ENCODE measurements at regions not wholly inside any gene's neighbourhood (a gene's known extent, or its start where the extent isn't known, plus 50 kb on each side); places are given as distances from the start of the nearest gene placed in this dataset.
"Not testable (repeated sequence)": the region's sequence is repeated elsewhere in the genome, so short reads cannot be mapped to it uniquely, and the experiment has no call there.

GRCh38 chr10:57049096-57049495 is 688.0 kb upstream of the ZWINT start:
- no peak overlapping the region for H3K4me3 ChIP-seq (replicated peaks in 1 of 2; ENCODE audit: low read depth in 2 of 2, low read length in 2 of 2)
- DNase-seq (ENCODE audit: low read depth in 2 of 2): no peak
- TF ChIP-seq CTCF (IDR thresholded peaks at IDR 0.05; ENCODE audit: low read depth, low read length): no peak

GRCh38 chr10:57038531-57038930 is 677.5 kb upstream of the ZWINT start:
- DNase-seq (ENCODE audit: low read depth in 2 of 2): no peak
- TF ChIP-seq CTCF (IDR thresholded peaks at IDR 0.05; ENCODE audit: low read depth, low read length): no peak
- H3K4me3 ChIP-seq (replicated peaks in 1 of 2; ENCODE audit: low read depth in 2 of 2, low read length in 2 of 2): no peak overlapping the region

GRCh38 chr10:57035310-57035709 is 674.3 kb upstream of the ZWINT start:
- DNase-seq (ENCODE audit: low read depth in 2 of 2): no peak
- H3K4me3 ChIP-seq (replicated peaks in 1 of 2; ENCODE audit: low read depth in 2 of 2, low read length in 2 of 2): no peak overlapping the region
- TF ChIP-seq CTCF (IDR thresholded peaks at IDR 0.05; ENCODE audit: low read depth, low read length): no peak

- H3K4me3 ChIP-seq (replicated peaks in 1 of 2; ENCODE audit: low read depth in 2 of 2, low read length in 2 of 2); DNase-seq (ENCODE audit: low read depth in 2 of 2): not testable (repeated sequence)
Measured at GRCh38 chr10:57032301-57032700, 671.2 kb upstream of the ZWINT start.

GRCh38 chr10:57031346-57031745 is 670.3 kb upstream of the ZWINT start:
- DNase-seq (ENCODE audit: low read depth in 2 of 2): no peak
- H3K4me3 ChIP-seq (replicated peaks in 1 of 2; ENCODE audit: low read depth in 2 of 2, low read length in 2 of 2): no peak overlapping the region
- no peak for TF ChIP-seq CTCF (IDR thresholded peaks at IDR 0.05; ENCODE audit: low read depth, low read length)

GRCh38 chr10:57026307-57026706 is 665.2 kb upstream of the ZWINT start:
- no peak for TF ChIP-seq CTCF (IDR thresholded peaks at IDR 0.05; ENCODE audit: low read depth, low read length)
- H3K4me3 ChIP-seq (replicated peaks in 1 of 2; ENCODE audit: low read depth in 2 of 2, low read length in 2 of 2): no peak overlapping the region
- DNase-seq (ENCODE audit: low read depth in 2 of 2): no peak

- no peak for TF ChIP-seq CTCF (IDR thresholded peaks at IDR 0.05; ENCODE audit: low read depth, low read length)
- H3K4me3 ChIP-seq (replicated peaks in 1 of 2; ENCODE audit: low read depth in 2 of 2, low read length in 2 of 2): no peak overlapping the region
- no peak for DNase-seq (ENCODE audit: low read depth in 2 of 2)
Measured at GRCh38 chr10:57023626-57024025, 662.6 kb upstream of the ZWINT start.
